H9 (cell line): ENCODE measurements at regions not wholly inside any gene's neighbourhood (a gene's known extent, or its start where the extent isn't known, plus 50 kb on each side); places are given as distances from the start of the nearest gene placed in this dataset.

Experiments used
- DNase-seq: peaks from one replicate; pipeline ENCODE4 v3.0.0-alpha.2; 2017
- H2AFZ ChIP-seq: one replicate; pipeline ENCODE4 v1.6.1; 2013; ENCODE audit warnings: mild to moderate bottlenecking, low read length, control low read depth, moderate library complexity
- H2AK5ac ChIP-seq: 2 replicates; pipeline ENCODE4 v1.6.1; 2013; ENCODE audit warnings: low read length, control low read depth, mixed read lengths; ENCODE audit not compliant: insufficient read length
- H2BK120ac ChIP-seq: one replicate; pipeline ENCODE4 v1.6.1; 2013; ENCODE audit warnings: low read depth, mild to moderate bottlenecking, low read length, control low read depth, inconsistent platforms; ENCODE audit not compliant: poor library complexity, severe bottlenecking
- H2BK12ac ChIP-seq: 2 replicates; pipeline ENCODE4 v1.6.1; 2013; ENCODE audit warnings: low read length, control low read depth, mixed read lengths, low read depth; ENCODE audit not compliant: insufficient read length
- H2BK15ac ChIP-seq: 2 replicates; pipeline ENCODE4 v1.6.1; 2013; ENCODE audit warnings: low read depth, low read length, control low read depth
- H2BK20ac ChIP-seq: one replicate; pipeline ENCODE4 v1.6.1; 2013; ENCODE audit warnings: low read depth, mild to moderate bottlenecking, low read length, control low read depth, inconsistent platforms; ENCODE audit not compliant: poor library complexity, severe bottlenecking
- H2BK5ac ChIP-seq: 2 replicates; pipeline ENCODE4 v1.6.1; 2013; ENCODE audit warnings: low read length, control low read depth, mixed read lengths; ENCODE audit not compliant: insufficient read length
- H3K14ac ChIP-seq: 2 replicates; pipeline ENCODE4 v1.6.1; 2013; ENCODE audit warnings: low read length, control low read depth; ENCODE audit not compliant: insufficient read depth
- H3K18ac ChIP-seq: 2 replicates; pipeline ENCODE4 v1.6.1; 2013; ENCODE audit warnings: low read depth, mild to moderate bottlenecking, mixed read lengths, low read length, control low read depth; ENCODE audit not compliant: insufficient read length
- H3K23ac ChIP-seq: 2 replicates; pipeline ENCODE4 v1.6.1; 2013; ENCODE audit warnings: low read length, control low read depth, mixed read lengths, low read depth; ENCODE audit not compliant: insufficient read length
- H3K23me2 ChIP-seq: 2 replicates; pipeline ENCODE4 v1.6.1; 2013; ENCODE audit warnings: low read depth, mild to moderate bottlenecking, mixed read lengths, low read length, control low read depth; ENCODE audit not compliant: insufficient read length, poor library complexity, severe bottlenecking
- H3K27ac ChIP-seq: 2 replicates; pipeline ENCODE4 v1.5.1; 2013; ENCODE audit warnings: low read length, control low read depth, mixed read lengths, low read depth; ENCODE audit not compliant: insufficient read length
- H3K27me3 ChIP-seq: 2 replicates; pipeline ENCODE4 v1.6.1; 2013; ENCODE audit warnings: low read length, control low read depth, inconsistent platforms; ENCODE audit not compliant: insufficient read depth
- H3K4ac ChIP-seq: 2 replicates; pipeline ENCODE4 v1.6.1; 2013; ENCODE audit warnings: low read depth, mild to moderate bottlenecking, control low read depth, inconsistent platforms, low read length, moderate library complexity
- H3K4me1 ChIP-seq: 2 replicates; pipeline ENCODE4 v1.6.1; 2013; ENCODE audit warnings: low read length, control low read depth, inconsistent platforms; ENCODE audit not compliant: insufficient read depth
- H3K4me2 ChIP-seq: 2 replicates; pipeline ENCODE4 v1.6.1; 2013; ENCODE audit warnings: low read length, control low read depth, mixed read lengths; ENCODE audit not compliant: insufficient read length, insufficient read depth
- H3K56ac ChIP-seq: 2 replicates; pipeline ENCODE4 v1.6.1; 2013; ENCODE audit warnings: low read depth, mild to moderate bottlenecking, mixed read lengths, low read length, control low read depth; ENCODE audit not compliant: insufficient read length
- H3K79me1 ChIP-seq: 2 replicates; pipeline ENCODE4 v1.6.1; 2013; ENCODE audit warnings: low read depth, mild to moderate bottlenecking, moderate library complexity, low read length, control low read depth, inconsistent platforms; ENCODE audit not compliant: insufficient read depth, poor library complexity, severe bottlenecking
- H3K79me2 ChIP-seq: 2 replicates; pipeline ENCODE4 v1.6.1; 2013; ENCODE audit warnings: low read length, control low read depth, inconsistent platforms; ENCODE audit not compliant: insufficient read depth
- H3K9ac ChIP-seq: 2 replicates; pipeline ENCODE4 v1.6.1; 2013; ENCODE audit warnings: low read length, control low read depth, mixed read lengths; ENCODE audit not compliant: insufficient read length; ENCODE audit errors: extremely low read depth
- H3K9me3 ChIP-seq: one replicate; pipeline ENCODE4 v1.6.1; 2013; ENCODE audit warnings: low read depth, low read length, inconsistent platforms; ENCODE audit not compliant: control insufficient read depth
- H3T11ph ChIP-seq: one replicate; pipeline ENCODE4 v1.6.1; 2013; ENCODE audit warnings: mild to moderate bottlenecking, low read length, control low read depth, inconsistent platforms
- H4K20me1 ChIP-seq: one replicate; pipeline ENCODE4 v1.6.1; 2013; ENCODE audit not compliant: control insufficient read depth, insufficient read length, insufficient read depth
- H4K5ac ChIP-seq: 2 replicates; pipeline ENCODE4 v1.6.1; 2013; ENCODE audit warnings: low read depth, mild to moderate bottlenecking, mixed read lengths, low read length, control low read depth; ENCODE audit not compliant: insufficient read length
- H4K8ac ChIP-seq: replicated peaks from 2 replicates; pipeline ENCODE4 v1.6.1; 2013; ENCODE audit warnings: low read length, control low read depth, mixed read lengths, low read depth; ENCODE audit not compliant: insufficient read length
- H4K91ac ChIP-seq: 2 replicates; pipeline ENCODE4 v1.6.1; 2013; ENCODE audit warnings: low read depth, mild to moderate bottlenecking, moderate library complexity, mixed read lengths, low read length, control low read depth; ENCODE audit not compliant: insufficient read length
- H3K27ac Mint-ChIP-seq, 3 experiments: 2 replicates in 2 of 3; 3 replicates in 1 of 3; pipeline ENCODE4 v1.8.0; 2020 to 2021; ENCODE audit warnings: mixed read lengths in 3 of 3, mild to moderate bottlenecking in 1 of 3, moderate library complexity in 1 of 3
- H3K27me3 Mint-ChIP-seq: 2 replicates; pipeline ENCODE4 v1.8.0; 2021; ENCODE audit warnings: low read depth, mild to moderate bottlenecking, moderate library complexity, mixed read lengths
- H3K36me3 Mint-ChIP-seq, 3 experiments: 2 replicates in 2 of 3; 3 replicates in 1 of 3; pipeline ENCODE4 v1.8.0; 2020 to 2021; ENCODE audit warnings: low read depth in 3 of 3, mixed read lengths in 3 of 3; ENCODE audit not compliant: insufficient read depth in 1 of 3
- H3K4me1 Mint-ChIP-seq, 2 experiments: 2 replicates each; pipeline ENCODE4 v1.8.0; 2020; ENCODE audit warnings: mixed read lengths in 2 of 2
- H3K4me3 Mint-ChIP-seq, 2 experiments: 2 replicates in 1 of 2; 3 replicates in 1 of 2; pipeline ENCODE4 v1.8.0; 2020 to 2021; ENCODE audit warnings: mild to moderate bottlenecking in 2 of 2, mixed read lengths in 2 of 2, moderate library complexity in 1 of 2
- H3K9me3 Mint-ChIP-seq, 2 experiments: 2 replicates in 1 of 2; 3 replicates in 1 of 2; pipeline ENCODE4 v1.8.0; 2020; ENCODE audit warnings: mild to moderate bottlenecking in 2 of 2, mixed read lengths in 2 of 2, moderate library complexity in 1 of 2
- WGBS: extraction: QIAGEN DNeasy Blood & Tissue Kit; methylation state at CpG from one replicate; pipeline ENCODE4 v1.1.7; 2013; ENCODE audit warnings: missing lambda C conversion rate, low lambda C conversion rate, mixed read lengths; ENCODE audit not compliant: insufficient read length; ENCODE audit errors: extremely low coverage; 5-methylcytosine and 5-hydroxymethylcytosine counted together
- TF ChIP-seq, protein P1 (sequence below): fragments of 200-600 bp; sonication (generic); conservative IDR thresholded peaks from 3 replicates; pipeline ENCODE4 v1.8.0; 2021; ENCODE audit warnings: antibody characterized with exemption, mild to moderate bottlenecking

GRCh38 chr10:3478632-3479240 lies 306.2 kb upstream of the PITRM1 start:
- H4K91ac ChIP-seq, result no peak overlapping the region
- no peak overlapping the region for H3K4me3 Mint-ChIP-seq

More at GRCh38 chr10:3478632-3479240, 306.2 kb upstream of the PITRM1 start:
- Histone ChIP-seq H3T11ph (no peak overlapping the region), H2BK5ac (no peak overlapping the region), H4K8ac (no peak overlapping the region), H3K56ac (no peak overlapping the region), H3K9ac (no peak overlapping the region), H3K23me2 (no peaks in the 10 kb centered on the region), H3K27ac (no peak overlapping the region), H3K4ac (no peak overlapping the region), H3K79me1 (no peaks in the 10 kb centered on the region), H3K9me3 (no peaks in the 10 kb centered on the region), H2AFZ (no peak overlapping the region), H2BK12ac (no peak overlapping the region), H4K5ac (no peak overlapping the region), H3K79me2 (no peaks in the 10 kb centered on the region), H3K18ac (no peak overlapping the region), H4K20me1 (no peaks in the 10 kb centered on the region), H2BK15ac (no peak overlapping the region), H3K4me1 (no peaks in the 10 kb centered on the region; the same call in 1 of the 2 replicates), H3K27me3 (no peaks in the 10 kb centered on the region), H2BK120ac (no peak overlapping the region), H2AK5ac (no peak overlapping the region), H3K23ac (no peak overlapping the region), H2BK20ac (no peak overlapping the region), H3K14ac (no peak overlapping the region), H3K4me2 (no peak overlapping the region)
- Mint-ChIP-seq H3K9me3 (no peaks in the 10 kb centered on the region; a peak in 1 of 5 replicates), H3K27ac (no peak overlapping the region), H3K36me3 (no peaks in the 10 kb centered on the region; a peak in 2 of 7 replicates), H3K27me3 (peaks cover 11% of the 10 kb centered on the region), H3K4me1 (peaks cover 15 to 27% of the 10 kb centered on the region in 2 experiments)
- TF ChIP-seq, protein P1, sequence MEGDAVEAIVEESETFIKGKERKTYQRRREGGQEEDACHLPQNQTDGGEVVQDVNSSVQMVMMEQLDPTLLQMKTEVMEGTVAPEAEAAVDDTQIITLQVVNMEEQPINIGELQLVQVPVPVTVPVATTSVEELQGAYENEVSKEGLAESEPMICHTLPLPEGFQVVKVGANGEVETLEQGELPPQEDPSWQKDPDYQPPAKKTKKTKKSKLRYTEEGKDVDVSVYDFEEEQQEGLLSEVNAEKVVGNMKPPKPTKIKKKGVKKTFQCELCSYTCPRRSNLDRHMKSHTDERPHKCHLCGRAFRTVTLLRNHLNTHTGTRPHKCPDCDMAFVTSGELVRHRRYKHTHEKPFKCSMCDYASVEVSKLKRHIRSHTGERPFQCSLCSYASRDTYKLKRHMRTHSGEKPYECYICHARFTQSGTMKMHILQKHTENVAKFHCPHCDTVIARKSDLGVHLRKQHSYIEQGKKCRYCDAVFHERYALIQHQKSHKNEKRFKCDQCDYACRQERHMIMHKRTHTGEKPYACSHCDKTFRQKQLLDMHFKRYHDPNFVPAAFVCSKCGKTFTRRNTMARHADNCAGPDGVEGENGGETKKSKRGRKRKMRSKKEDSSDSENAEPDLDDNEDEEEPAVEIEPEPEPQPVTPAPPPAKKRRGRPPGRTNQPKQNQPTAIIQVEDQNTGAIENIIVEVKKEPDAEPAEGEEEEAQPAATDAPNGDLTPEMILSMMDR, result no peak
- no CpG with 5 or more reads among the region's 7 CpGs for WGBS
- no peak for DNase-seq
